ELR (cell line): ENCODE measurements at regions not wholly inside any gene's neighbourhood (a gene's known extent, or its start where the extent isn't known, plus 50 kb on each side); places are given as distances from the start of the nearest gene placed in this dataset.

Source experiments
- DNase-seq: peaks from one replicate; pipeline ENCODE4 v3.0.0-alpha.2; 2015; ENCODE audit warnings: low read depth

DNA sequence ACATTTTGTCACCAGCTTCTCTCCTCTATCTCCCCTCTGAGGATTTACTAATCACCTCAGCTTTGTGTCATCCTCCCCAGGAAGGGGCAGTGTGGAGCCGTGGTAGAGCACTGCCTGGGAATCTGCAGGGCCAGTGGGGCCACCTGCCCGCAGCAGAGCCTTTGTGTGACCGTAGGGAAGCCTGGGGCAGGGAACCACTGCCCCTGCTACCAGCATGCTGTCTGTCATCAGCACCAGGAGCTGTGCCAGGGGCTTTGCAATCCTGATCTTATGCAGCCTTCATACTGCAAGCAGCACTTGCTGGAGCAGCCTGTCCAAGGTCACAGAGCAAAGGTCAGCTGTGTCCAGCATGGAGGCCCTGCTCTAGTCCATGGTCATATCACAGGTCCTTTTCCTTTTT, 170.2 kb upstream of the IL12A start:
- no peak for DNase-seq

DNA sequence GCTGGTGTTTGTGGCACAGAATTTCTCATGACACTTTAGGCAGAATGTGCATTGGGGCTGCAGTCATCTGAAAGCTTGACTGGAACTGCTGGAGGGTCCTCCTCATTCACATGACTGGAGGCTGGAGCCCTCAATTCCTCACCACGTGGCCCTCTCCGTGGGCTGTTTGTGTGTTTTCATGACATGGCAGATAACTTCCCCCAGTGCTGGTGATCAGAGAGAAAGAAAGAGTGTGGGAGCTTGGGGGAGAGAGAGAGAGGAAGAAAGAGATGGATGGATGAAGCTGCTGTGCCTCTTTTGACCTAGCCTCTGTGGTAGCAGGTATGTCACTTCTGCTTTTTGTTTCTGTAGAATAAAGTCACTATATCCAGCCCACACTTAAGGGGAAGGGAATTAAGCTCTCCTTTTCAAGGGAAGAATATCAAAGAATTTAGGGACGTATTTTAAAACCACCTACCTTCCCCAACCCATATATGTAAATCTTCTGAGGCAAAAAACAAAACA, 169.6 kb upstream of the IL12A start:
- DNase-seq = no peak

DNA sequence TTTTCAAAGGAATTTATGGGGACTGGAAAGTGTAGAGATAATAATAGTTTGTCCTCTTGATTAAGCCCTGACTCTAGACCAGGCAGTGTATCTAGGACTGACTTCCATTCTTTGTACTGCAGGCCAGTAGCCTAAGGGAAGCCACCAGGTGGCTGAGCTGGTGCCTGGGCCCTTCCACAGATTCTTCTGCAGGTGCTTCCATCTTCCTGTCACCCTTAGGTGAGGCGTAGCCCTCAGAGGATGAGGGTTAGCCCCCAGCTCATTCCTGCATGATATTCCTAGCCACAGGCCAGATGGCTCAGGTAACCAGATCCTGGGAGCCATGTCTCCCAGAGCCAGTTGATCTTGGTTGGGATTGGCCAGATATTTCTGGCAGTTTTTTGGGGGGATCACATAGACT, 169.0 kb upstream of the IL12A start:
- DNase-seq = no peak

DNA sequence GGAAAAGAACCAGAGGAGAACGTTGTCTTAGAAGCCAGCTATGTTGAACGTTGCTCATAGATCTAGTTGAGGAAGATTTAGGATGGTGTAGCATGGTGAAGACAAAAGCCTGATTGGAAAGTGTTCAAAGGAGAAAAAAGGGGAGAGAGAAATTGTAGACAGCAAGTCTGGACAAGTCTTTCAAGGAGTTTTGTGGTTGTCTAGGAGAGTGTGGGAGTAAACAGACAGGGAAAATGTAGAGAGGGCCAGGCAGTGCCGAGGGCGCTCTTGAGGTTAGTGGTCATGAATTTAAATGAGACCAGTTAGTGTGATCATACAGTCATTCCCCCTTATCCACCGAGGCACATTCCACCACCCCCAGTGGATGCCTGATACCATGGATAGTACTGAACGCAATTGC, 167.5 kb upstream of the IL12A start:
- no peak for DNase-seq

- DNase-seq = peak; percentile 28
These were observed 166.9 kb upstream of the IL12A start for GRCh38 chr3:159821736-159822135.

DNA sequence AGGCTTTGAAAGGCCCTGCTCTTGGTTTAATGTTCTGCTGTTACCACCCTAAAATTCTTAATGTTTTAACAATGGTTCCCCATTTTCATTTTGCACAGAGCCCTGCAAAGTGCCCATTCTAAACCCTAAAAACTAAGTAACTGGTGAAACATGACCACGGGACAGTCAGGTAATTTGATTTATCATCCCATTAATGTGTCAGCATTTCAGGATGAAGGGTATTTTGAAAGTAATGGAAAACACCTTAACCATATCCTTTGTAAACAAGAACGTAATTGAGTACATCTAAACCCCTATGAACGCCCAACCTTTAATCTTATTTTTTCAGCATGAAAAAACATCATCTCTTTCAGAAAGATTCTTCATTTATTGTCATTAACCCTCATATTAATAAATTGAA, 164.9 kb upstream of the IL12A start:
- DNase-seq = no peak

GRCh38 chr3:159824333-159824732, 164.3 kb upstream of the IL12A start:
- peak; percentile 94 for DNase-seq

GRCh38 chr3:159825216-159825854, 163.3 kb upstream of the IL12A start:
- DNase-seq = no peak

DNA sequence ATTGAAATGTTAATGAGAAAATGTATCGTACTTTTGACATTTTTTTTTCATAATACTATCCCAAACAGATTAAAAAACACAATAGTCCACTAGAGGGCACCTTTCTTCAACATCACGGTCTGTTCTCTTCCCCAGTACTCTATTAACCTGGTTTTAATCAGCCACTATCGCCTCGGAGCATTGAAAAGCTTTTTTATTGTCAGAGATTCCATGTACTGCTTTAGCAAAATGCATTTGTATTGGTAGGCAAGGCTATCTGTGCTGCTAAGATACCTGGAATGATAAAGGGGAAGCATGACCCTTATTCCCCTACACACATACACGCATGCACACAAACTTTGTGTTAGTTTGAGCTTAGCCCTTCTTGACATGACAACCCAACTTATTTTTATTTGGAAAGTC, 160.1 kb upstream of the IL12A start:
- DNase-seq = peak; percentile 78

GRCh38 chr3:159829056-159829455, 159.6 kb upstream of the IL12A start:
- DNase-seq = no peak

DNA sequence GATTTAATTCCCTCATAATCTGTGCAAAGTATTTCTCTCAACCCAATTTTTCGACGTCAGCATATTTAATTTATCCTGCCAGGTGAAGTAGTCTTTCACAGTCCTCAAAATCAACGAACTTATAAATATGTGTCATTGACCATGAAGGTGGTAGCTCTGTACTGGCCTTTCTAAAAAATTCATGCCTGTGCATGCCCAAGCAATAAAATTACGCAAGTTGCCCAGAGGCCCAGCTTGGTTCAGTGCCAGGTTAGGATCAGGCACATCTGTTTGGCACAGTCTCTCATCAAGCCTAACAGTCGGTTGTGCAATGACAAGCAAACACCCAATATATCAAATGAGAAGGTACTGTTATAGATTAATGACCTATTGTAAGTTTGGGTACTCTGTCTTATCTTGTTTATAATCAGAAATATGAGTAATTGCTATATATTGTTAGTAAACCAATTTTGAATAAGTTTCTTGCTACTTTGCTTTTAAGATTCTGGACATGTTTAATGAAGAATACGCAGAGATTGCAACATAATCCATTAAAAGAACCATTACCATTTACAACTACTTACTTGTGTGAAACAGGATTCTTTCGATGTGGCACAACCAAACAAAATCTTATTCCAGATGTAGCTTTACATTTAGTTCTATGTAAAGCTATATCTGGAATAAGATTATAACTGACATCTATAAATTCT, 159.0 kb upstream of the IL12A start:
- peak; percentile 58 for DNase-seq

GRCh38 chr3:159830523-159831154, 158.0 kb upstream of the IL12A start:
- DNase-seq = peak; percentile 59

GRCh38 chr3:159831466-159831865, 157.2 kb upstream of the IL12A start:
- DNase-seq = no peak

- no peak for DNase-seq
These were observed 156.6 kb upstream of the IL12A start for GRCh38 chr3:159832024-159832423.

DNA sequence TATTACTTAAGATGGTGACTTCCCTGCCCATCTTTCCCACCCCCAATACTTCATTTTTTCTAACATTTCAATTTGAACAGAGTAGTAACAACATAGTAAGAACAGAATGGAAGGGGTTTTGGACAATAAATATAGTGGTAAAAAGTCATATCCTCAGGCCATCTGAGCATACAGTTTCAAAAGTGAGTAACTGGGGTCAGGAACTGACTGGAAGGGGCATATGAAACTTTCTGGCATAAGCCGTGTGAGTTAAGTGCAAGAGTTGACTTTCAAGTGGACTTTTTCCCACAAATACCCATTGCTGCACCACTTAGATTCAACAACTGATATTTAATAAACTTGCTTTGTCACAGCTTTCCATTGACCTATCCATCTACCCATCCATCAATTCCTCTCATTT, 153.5 kb upstream of the IL12A start:
- DNase-seq = peak; percentile 38

- no peak for DNase-seq
These were observed 150.9 kb upstream of the IL12A start for GRCh38 chr3:159837725-159838124.

- DNase-seq = no peak
These were observed 149.7 kb upstream of the IL12A start for GRCh38 chr3:159838938-159839337.

- no peak for DNase-seq
These were observed 148.9 kb upstream of the IL12A start, which contains the start of gene SCHIP1 for GRCh38 chr3:159839561-159840379. SCHIP1 (plus strand) TSS chr3:159839861.

- no peak for DNase-seq
These were observed 147.8 kb upstream of the IL12A start for GRCh38 chr3:159840703-159841299.

DNA sequence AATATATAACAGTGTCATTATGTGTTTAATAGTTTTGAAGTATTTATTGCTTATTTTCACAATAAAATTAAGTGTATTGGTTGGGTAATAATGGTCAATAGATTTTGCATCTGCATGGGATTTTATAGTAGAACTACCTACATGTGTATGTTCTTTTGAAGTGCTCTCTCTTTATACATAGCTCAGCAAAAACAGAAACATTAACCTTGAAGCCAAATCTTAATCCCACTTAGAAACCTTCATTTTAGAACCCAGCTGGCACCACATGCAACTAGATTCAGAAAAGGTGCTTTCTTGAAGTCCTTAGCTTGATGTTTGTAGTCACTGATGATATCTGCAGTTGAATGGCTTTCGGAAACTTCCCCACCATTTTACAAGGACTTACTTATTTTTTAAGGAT, 146.9 kb upstream of the IL12A start:
- no peak for DNase-seq

DNA sequence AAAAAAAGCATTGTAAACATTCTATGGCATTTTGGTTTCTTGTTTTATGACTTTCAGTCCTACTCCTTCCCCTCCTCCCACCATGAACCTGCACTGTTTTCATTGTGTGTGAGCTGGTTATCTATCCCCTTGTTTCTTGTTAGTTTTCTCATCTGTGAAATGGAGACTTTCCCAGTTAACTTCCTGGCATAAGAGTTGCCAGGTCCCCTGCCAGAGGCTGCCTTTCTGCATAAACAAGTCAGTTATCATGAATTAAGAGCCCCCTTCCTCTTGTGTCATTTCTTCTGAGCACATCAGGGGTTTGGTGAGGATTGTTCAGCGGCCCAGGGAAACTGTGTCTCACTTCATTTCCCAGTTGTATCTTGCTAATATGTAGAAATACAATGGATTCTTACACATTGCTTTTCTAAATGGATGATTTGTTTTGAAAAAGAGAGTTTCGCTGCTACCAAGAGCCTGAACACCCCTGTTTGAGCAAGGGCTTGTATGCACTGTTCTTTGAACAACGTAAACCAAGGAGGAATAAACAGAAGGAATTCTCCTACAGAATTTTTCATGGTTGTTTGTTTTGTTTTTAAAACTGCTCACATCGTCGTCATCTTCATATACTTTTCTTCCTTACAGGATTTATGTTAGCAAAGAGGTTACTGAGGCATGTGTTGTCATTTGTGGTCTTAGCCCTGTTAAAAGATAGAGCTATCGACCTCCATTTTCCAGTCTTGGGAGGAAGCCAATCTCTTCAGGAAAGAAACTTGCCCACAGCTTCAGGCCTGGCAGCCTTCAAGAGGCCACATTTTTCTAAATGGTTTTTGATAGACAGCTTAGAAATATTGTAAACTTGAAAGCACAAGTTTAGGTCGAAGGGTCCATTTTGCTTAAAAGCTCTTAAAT, 144.6 kb upstream of the IL12A start:
- no peak for DNase-seq
